ENCODE measurements at regions not wholly inside any gene's neighbourhood (a gene's known extent, or its start where the extent isn't known, plus 50 kb on each side); places are given as distances from the start of the nearest gene placed in this dataset.

DNA sequence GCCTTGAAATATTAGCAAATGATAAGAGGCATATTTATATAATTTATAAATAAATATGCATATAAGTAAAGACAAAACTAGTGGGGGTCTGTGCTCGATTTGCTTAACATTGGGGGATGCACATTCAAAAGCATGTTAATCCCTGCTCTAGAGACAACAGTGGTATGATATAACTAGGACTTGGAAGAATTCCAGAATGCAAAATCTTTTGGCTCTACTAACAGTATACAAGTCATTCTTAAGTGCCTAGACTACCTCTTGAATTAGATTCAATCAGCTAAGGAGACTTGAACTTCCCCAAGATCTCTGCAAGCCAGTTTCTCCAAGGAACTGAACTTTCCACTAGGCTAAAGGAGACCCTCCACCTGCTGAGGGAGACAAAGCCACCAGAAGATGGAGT is 282.7 kb upstream of the RORA start:
- TF ChIP-seq POLR2A (IDR thresholded peaks at IDR 0.05; ENCODE audit: borderline replicate concordance, extremely low read depth, insufficient read depth, insufficient read length) = no peak
- TF ChIP-seq CTCF (IDR thresholded peaks at IDR 0.05 in 2 of 3, conservative IDR thresholded peaks at IDR 0.05 in 1 of 3; ENCODE audit: borderline replicate concordance in 1 of 3, insufficient read depth in 1 of 3, low read depth in 2 of 3, low read length in 2 of 3) = no peak
- TF ChIP-seq TCF7L2 (IDR thresholded peaks at IDR 0.05; ENCODE audit: borderline replicate concordance, extremely low read depth, insufficient read depth, insufficient read length) = no peak
- no peak for TF ChIP-seq CBX3 (IDR thresholded peaks at IDR 0.05; ENCODE audit: low read depth)
- no peak for TF ChIP-seq YY1 (IDR thresholded peaks at IDR 0.05; ENCODE audit: extremely low read depth, insufficient replicate concordance, low read depth, low read length)
- no peak for TF ChIP-seq MAX (IDR thresholded peaks at IDR 0.05)
- TF ChIP-seq CEBPB (IDR thresholded peaks at IDR 0.05; ENCODE audit: low read depth) = no peak
- no peak for TF ChIP-seq ZFX (IDR thresholded peaks at IDR 0.05)
- no peak for TF ChIP-seq POLR2AphosphoS5 (IDR thresholded peaks at IDR 0.05; ENCODE audit: low read depth, low read length)
- no peak for TF ChIP-seq SP1 (IDR thresholded peaks at IDR 0.05; ENCODE audit: low read depth)
- no peak for TF ChIP-seq EZH2 (IDR thresholded peaks at IDR 0.05)
- TF ChIP-seq ZNF274 (IDR thresholded peaks at IDR 0.05; ENCODE audit: low read depth, low read length) = no peak
- no peak for TF ChIP-seq ZBTB33 (IDR thresholded peaks at IDR 0.05; ENCODE audit: extremely low read depth, insufficient replicate concordance, low read length)
- TF ChIP-seq SRF (IDR thresholded peaks at IDR 0.05; ENCODE audit: low read depth) = no peak
